MM.1S (cell line): ENCODE measurements at regions not wholly inside any gene's neighbourhood (a gene's known extent, or its start where the extent isn't known, plus 50 kb on each side); places are given as distances from the start of the nearest gene placed in this dataset.

Experiments used
- EZH2phosphoT487 ChIP-seq: fragments of 300-600 bp; sonication (generic); IDR thresholded peaks from 2 replicates; pipeline ENCODE4 v1.6.1; 2018; ENCODE audit warnings: antibody characterized with exemption, low read length
- TF ChIP-seq, protein P1 (sequence below): fragments of 300-600 bp; sonication (generic); IDR thresholded peaks from 2 replicates; pipeline ENCODE4 v1.5.1; 2016; ENCODE audit warnings: antibody characterized with exemption, low read length, mixed read lengths

GRCh38 chr3:182620723-182621434 lies 172.4 kb upstream of the ATP11B start:
- TF ChIP-seq, protein P1, sequence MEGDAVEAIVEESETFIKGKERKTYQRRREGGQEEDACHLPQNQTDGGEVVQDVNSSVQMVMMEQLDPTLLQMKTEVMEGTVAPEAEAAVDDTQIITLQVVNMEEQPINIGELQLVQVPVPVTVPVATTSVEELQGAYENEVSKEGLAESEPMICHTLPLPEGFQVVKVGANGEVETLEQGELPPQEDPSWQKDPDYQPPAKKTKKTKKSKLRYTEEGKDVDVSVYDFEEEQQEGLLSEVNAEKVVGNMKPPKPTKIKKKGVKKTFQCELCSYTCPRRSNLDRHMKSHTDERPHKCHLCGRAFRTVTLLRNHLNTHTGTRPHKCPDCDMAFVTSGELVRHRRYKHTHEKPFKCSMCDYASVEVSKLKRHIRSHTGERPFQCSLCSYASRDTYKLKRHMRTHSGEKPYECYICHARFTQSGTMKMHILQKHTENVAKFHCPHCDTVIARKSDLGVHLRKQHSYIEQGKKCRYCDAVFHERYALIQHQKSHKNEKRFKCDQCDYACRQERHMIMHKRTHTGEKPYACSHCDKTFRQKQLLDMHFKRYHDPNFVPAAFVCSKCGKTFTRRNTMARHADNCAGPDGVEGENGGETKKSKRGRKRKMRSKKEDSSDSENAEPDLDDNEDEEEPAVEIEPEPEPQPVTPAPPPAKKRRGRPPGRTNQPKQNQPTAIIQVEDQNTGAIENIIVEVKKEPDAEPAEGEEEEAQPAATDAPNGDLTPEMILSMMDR: no peak
- no peak for TF ChIP-seq EZH2phosphoT487
